GM18505 (cell line): ENCODE measurements at regions not wholly inside any gene's neighbourhood (a gene's known extent, or its start where the extent isn't known, plus 50 kb on each side); places are given as distances from the start of the nearest gene placed in this dataset.

Experiments
- ATAC-seq: cut with Tn5 transposase; IDR thresholded peaks from one replicate; pipeline ENCODE4 v1.9.1; 2021; ENCODE audit not compliant: unreplicated experiment
- POLR2A ChIP-seq: IDR thresholded peaks from 4 replicates; pipeline ENCODE4 v1.6.1; 2011; ENCODE audit warnings: borderline replicate concordance; ENCODE audit not compliant: insufficient read depth, insufficient read length; ENCODE audit errors: extremely low read depth

DNA sequence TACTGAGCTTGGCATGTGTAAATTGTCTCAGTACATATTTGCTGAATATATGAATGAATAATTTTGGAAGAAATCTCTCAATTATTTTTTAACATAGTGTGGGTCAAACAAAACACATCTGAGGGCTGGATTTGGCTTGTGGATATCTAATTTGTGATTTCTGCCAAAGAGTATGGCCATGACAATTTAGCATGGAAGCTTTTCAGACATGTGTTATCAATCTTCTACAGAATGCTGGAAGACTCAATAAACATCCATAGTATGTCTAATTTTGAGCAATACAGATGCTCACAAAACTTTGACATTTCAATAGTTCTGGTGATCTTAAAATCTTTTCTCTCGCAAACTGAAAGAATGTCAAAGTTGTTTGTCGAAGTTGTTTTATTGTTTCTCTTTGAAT lies 214.1 kb upstream of the ANKH start:
- TF ChIP-seq POLR2A, result no peak
- ATAC-seq, result no peak

DNA sequence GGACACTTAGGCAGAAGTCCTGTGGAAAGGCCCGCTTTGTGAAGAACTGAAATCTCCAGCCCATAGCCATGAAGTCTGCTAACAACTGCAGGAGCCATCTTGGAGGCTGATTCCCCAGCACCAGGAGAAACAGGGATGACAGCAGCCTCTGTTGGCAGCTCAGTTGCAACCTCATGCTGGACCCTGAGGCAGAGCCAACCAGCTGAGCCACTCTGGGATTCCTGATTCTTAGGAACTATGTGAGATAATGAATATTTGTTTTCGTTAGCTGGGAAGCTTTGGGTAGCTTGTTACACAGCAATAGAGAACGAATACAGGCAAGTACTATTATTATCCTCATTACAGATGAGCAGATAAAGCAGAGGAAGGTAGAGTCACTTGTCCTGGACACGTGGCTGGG lies 210.5 kb upstream of the ANKH start:
- TF ChIP-seq POLR2A, result no peak
- ATAC-seq, result no peak

DNA sequence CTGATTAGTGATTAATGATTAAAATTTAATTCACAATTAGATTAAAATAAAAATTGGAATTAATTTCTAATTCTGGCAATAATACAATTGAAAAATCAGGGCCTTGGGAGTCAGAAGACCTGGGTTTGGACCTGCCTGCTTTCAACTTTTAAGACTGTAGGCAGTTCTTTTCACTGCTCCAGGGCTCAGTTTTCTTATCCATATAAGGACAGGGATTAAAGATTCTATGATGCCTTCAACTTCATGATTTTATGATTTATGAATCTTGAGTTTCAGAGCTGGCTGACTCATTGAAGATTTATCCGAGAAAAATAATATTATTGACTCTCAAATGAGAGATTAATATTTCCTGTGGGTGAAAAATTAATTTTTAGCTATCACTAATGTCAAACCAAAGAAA lies 208.6 kb upstream of the ANKH start:
- TF ChIP-seq POLR2A, result no peak
- ATAC-seq, result no peak

DNA sequence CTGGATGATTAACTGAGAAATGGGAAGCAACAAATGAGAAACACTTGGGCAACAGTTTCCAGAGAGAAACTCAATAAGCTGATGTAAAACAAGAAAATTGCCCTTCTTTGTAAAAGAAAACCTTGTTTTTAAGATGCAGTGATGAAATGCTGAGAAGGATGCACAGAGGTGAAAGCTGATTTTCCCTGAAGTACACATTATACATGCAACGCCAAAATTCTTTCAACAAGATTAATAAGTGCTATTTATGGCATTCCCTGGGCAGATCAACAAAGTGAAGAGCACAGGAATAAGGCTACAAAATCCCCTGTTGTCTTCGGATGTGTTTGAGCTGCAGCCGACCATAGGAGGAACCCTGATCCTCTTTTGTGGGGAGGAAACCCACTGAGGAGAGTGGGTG lies 208.0 kb upstream of the ANKH start:
- no peak for TF ChIP-seq POLR2A
- ATAC-seq, result no peak

DNA sequence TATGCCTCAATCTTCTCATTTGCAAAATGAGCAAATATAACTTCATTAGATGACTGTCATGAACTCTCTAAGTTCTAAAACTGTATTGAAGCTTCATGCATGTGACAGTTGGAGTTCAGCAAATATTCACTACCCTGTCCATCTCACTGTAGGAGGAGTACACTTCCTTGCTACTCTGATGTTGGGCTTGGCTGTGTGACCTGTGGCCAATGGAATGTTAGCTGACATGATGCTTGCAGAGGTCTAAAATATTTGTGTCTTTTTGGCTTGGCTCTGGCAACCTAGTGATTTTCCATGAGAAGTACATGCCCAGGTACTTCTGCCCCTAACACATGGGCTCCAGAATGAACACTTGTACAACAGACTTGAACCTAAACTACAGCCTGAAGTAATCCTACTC lies 203.1 kb upstream of the ANKH start:
- ATAC-seq, result no peak
- no peak for TF ChIP-seq POLR2A

DNA sequence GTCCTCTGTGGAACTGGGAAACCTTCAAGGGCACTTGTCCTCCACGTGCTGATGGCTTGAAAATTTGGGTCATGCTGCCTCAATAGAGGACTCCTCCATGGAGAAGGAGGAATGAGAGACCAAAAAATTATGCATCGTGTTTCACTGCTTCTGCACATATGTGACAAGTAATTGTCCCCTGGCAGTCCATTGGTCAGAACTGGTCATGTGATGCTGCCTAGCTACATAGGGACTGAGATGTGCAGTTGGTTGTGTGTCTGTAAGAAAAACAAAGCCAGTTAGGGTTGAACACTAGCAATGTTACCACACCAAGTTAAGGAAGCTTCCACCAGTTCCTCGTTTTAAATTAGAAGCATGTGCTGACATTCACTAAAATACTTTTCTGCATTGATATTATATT lies 201.9 kb upstream of the ANKH start:
- no peak for ATAC-seq
- no peak for TF ChIP-seq POLR2A

DNA sequence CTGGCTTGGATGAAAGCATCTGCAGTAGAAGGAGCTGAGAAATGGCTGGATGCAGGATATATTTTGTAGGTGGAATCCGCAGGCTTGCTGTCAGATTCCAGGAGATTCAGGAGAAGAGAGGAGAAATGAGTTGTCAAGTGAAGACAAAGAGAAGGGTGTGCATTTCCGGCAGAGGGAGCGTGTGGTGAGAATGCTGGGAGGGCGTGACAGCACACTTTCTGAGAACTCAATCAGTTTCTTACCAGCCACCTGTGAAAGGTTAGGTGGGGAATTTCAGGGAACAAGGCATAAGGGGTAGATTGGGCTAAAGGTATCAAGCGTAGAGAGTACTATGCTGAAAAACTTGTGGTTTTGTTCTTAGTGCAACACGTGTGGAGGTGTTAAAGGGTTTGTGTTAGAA lies 199.3 kb upstream of the ANKH start:
- TF ChIP-seq POLR2A, result no peak
- ATAC-seq, result no peak

DNA sequence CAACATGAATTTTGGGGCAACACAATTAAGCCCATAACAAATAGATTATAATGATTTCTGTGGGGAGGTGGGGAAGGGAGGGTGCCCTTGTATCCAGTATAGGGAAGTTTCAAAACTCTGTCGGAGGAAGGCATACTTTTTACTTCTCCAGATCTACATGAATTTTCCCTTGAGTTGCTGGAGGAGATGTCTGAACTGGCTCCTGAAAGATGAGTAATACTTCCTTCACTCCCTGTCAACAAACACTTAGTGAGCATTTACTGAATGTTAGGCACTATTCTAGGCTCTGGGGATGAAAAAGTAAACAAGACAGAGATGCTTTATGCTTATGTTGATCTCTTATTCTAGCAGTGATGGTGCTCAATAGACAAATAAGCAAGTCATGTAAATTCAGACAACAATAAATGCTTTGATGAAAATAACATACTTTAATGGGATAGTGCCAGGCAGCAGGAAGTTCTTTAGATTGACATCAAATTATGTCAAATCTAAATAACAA lies 197.9 kb upstream of the ANKH start:
- no peak for TF ChIP-seq POLR2A
- no peak for ATAC-seq

DNA sequence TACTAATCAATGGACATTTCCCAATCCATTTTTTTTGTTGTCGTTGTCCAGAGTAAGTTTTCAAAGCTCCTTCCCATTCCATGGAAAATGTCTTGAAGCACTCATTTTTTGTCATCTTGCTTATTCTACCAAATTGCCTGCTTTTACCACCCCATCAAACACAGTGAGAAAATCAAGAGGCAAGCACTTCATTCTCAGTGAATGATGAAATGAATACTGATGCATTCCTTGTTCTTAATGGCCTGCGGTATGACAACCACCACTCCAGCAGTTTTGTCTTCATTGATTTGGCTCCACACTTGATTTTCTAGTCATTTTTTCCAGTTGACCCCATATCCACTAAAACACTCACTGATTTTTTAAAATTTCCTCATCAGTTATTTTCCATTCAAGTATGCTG lies 193.5 kb upstream of the ANKH start:
- TF ChIP-seq POLR2A, result no peak
- no peak for ATAC-seq

DNA sequence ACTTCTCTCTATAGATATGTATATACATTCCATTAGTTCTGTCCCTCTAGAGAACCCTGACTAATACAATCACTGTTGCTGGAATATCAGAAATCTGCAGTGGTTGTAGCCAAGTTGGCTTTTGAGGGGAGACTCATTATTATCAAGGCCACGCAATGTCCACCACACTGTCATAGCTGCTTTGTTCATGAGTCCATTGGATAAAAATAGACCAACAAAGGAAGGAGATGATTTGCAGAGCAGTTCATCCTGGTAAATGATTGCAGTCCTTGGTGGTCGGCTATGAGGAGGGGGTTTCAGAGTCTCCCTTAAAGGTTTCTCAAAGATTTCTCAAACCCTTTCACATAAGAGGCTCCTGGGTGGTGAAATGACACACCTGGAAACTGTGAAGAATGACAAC lies 192.8 kb upstream of the ANKH start:
- no peak for ATAC-seq
- no peak for TF ChIP-seq POLR2A

DNA sequence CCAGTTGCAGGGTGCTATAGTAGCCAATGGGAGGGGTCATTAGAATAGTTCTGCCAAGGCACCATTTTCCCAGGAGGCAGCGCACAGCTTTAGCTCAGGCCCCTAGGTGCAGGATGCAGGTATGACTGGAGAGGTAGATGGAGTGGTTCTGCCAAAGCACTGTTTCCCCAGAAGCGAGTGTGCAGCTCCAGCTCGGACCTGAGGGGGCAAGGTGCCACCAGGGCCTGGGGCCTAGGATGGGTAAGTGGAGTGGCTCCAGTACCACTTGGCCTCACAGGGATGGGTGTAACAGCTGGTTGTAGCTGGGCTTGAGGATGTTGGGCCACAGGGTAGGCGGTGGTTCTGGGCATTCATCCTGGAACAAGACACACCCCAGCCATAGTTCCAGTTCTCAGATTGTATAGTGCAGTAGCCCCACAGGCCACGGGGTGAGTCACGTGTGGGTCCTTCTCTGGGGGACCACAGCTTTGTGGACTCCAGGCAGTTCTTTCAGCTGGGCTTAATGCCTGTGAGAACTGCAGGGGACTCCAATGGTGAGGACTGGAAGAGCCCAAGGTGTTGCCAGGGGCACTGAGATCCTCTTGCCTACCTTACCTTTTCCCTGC lies 185.5 kb upstream of the ANKH start:
- no peak for TF ChIP-seq POLR2A
- ATAC-seq, result no peak

DNA sequence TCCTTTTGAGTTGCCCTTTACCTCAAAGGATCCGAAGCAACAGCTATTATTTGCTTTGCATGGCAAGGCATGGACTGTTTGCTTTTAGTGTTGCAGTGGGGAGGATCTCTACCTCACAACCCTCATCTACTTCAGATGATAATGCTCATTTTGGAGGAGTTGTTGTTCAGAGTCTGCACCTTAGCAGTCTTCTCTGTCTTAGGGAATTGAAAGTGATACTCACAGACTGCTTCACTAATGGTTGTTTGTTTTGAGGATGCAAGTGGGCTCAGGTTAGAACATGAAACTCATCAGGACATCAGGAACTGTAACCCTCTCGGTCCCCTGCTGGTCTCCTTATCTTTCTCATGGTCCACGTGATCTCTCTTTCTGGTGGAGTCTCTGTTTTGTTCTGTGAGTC lies 172.9 kb upstream of the ANKH start:
- no peak for ATAC-seq
- TF ChIP-seq POLR2A, result no peak

DNA sequence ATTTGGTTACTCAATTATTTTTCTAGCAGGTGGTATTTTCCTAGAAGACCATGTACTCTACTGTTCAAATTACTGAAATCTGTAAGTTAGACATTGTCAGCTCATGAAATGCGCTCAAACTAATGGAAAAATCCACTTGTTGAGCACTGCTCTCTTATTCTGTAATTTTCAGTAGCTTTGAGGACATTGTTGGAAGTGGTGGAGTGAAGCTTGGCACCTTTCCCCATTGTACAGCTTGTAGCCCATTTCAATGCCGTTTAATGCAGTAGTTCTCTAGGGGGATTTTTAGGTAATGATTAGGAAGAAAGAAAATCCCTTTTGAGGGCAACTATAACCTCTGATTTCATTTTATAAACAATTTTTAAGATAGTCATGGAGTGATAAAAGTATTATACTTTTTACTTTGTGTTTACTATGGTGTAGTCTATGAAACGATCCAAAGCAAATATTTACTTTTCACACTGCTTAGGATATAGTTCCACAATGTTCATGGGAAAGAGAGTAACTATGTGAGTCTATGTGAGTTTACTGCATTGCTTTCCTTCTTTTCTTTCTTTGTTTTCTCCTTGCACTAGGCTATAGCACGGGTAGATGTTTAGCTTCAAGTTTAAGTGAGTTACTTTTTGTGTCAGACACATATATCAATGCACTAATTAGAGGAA lies 165.8 kb upstream of the ANKH start:
- ATAC-seq, result no peak
- no peak for TF ChIP-seq POLR2A

DNA sequence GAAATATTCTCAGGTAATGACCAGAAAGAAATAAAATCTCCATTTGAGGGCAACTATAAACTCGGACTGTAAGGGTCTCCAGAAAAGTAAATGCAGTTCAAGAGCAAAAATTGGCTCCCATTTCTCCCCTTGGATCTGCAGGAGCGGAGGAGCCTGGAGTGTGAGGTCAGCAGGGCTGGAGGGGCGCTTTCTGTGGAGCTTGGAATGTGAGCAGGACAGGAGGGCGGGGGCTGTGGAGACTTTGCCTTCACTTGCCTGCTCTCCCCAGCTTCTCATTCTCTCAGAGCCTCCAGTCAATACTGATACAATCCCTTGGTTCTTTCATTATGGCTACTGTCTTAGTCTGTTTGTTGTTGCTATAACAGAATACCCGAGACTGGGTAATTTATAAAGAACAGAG lies 162.8 kb upstream of the ANKH start:
- ATAC-seq, result no peak
- TF ChIP-seq POLR2A, result no peak

DNA sequence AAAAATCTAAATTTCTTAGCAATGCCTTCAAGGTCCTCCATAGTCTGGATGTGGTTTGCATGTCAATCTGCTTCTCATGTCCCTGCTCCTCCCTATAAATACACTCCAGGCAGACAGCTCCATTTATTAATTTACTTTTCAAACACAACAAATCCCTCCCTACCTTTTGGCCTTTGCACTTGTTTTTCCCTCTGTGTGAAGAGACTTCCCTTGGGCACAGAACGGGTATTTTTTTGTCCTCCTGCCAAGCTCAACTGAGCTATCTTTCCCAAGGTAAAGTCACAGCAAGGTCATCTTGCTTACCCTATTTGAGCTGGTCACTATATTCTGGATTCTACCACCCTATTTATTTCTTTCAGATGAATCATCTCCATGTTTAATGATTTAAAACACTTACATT lies 159.6 kb upstream of the ANKH start:
- no peak for TF ChIP-seq POLR2A
- ATAC-seq, result no peak

DNA sequence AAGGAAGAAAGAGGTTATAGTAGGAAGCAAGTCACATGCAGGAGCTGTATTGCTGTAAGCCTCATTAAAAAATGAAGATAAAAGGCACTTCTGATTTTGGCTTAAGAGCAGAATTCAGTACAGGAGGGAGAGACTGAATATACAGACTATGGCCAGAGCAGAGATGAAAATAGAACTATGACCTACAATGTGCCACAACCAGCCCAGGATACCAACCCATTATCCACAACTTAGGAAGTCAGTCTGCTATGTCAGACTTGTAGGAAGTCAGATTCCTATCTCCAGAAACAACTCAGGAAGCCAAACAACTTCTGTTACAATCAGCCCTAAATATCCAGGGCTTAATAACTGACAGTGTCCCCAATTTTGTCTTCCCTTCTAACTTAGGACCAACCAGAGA lies 156.2 kb upstream of the ANKH start:
- TF ChIP-seq POLR2A, result no peak
- ATAC-seq, result no peak

DNA sequence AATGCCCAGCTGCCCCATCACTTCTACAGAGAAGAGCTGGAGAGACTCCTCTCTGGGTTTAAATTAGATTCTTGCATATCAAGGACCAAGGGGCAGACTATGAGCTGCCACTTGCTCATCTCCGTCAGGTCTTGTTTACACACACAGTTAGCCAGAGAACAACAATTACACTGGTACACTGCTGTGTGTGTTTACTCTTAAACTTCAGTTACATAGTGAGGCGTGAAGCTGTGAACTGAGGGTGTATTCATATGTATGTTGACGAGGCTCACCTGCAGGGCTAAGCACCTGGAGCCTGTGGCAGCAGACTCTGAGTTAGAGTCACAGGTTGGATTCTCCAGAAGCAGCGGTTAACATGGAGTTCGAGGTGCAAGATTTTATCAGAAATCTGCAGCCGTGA lies 155.4 kb upstream of the ANKH start:
- ATAC-seq, result no peak
- no peak for TF ChIP-seq POLR2A
